ENCODE measurements at regions not wholly inside any gene's neighbourhood (a gene's known extent, or its start where the extent isn't known, plus 50 kb on each side); places are given as distances from the start of the nearest gene placed in this dataset.

DNA sequence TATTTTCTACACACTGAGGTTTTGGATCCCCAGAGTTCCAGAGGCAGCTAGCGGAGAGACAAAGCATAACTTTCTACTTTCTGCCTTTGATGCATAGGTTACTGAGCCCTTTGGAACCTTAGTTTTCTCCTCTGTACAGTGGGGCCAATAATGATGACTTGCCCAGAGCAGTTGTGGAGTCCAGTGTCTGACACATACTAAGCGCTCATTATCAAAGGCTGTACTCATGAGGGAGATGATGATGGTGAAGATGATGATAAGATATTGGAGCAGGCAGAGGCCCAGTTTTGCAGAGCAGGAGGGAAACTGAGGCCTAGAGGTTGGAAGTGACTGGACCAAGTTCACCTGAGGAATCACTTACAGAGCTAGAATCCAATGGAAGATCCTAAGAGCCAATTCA lies 458.0 kb downstream of the MIAT start:
- DNase-seq (ENCODE audit: low spot score) = no peak
- intact Hi-C loops (cut with DNase I) = loop anchor here (10.0 kb wide), 1 partner anchor 399 kb away; no protein-coding TSS in a partner anchor

DNA sequence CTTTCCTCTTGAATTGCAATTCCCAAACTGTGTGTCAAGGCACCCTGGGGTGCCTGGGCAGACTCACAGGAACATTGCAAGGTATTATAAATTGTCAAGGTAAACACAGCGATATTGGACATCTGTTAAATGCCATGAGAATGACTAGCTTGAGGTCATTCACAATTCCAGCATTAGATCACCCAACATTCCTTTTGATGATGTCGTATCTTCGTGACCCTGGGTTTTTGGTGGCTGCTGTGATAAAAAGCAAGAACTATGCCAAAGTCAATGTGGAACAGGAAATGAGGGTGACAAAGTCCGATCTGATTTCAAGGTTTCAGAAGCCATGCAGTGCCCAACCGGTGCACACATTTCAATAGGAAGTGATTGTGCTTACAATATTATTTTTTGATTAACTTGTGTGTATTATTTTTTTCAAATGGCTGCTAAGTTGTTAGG lies 458.4 kb downstream of the MIAT start:
- intact Hi-C loops (cut with DNase I) = loop anchor here (10.0 kb wide), 1 partner anchor 399 kb away; no protein-coding TSS in a partner anchor
- DNase-seq (ENCODE audit: low spot score) = no peak

DNA sequence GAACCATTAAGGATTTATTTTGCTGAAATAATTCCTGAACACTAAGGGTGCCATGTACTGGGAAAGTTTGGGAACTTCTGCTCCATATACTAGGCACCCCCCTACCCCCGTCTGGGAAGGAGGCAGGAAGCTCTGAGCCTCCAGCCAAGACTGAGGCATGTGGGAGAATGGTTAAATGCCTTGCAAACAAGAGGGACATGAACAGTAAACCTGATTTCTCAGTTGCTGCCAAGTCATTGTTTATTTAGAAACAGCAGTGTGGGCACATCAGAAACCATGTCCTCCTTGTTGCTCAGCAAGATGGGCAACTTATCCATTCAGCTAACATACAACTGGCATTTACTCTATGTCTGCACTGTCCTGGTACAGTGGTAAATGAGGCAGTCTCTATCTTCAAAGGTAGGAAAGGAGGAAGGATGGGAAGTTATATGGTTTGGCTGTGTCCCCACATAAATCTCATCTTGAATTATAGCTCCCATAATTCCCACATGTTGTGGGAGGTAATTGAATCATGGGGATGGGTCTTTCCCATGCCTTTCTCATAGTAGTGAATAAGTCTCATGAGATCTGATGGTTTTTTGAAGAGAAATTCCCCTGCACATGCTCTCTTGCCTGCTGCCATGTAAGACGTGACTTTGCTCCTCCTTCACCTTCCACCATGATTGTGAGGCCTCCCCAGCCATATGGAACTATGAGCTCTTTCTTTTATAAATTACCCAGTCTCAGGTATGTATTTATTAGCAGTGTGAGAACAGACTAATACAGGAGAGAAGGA lies 459.1 kb downstream of the MIAT start:
- intact Hi-C loops (cut with DNase I) = loop anchor here (10.0 kb wide), 1 partner anchor 398 kb away; no protein-coding TSS in a partner anchor
- no peak for DNase-seq (ENCODE audit: low spot score)

DNA sequence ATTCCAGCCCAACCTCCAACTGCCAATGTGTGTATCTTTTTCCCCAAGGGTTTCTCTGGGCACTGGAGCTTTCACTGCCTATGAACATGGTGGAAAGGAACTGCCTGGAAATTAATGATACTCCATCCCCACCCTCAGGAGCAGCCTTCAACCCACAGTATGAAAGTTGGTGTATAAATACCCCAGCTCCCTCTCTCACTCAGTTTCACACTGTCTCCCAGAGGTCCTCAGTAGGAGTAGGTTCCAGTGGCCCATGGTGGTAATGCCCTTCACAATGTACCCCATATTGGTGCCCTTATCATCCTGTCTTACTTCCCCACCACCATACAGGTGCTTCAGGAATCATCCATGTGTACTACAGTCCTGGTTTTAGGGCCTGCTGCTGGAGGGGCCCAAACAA lies 462.6 kb downstream of the MIAT start:
- intact Hi-C loops (cut with DNase I) = loop anchor here (10.0 kb wide), 1 partner anchor 445 kb away; no protein-coding TSS in a partner anchor
- DNase-seq (ENCODE audit: low spot score) = no peak

DNA sequence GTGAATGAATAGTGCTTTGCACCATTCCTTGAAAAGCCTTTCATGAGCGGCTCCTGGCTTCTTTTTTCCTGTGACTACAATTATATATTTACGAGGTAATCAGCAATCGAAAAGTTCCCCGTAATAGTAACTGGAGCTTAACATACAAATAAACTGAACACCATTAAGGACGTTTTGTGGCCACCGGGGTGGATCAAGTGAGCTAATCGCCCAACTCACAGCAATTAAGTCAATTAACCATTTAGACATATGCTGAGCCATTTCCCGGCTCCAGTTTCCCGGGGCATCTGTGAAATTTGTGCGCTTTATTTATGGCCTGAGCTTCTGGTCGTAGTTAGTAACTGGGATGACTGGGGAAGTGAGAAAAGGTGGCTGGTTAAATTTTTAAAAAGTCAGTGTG lies 465.2 kb downstream of the MIAT start:
- intact Hi-C loops (cut with DNase I) = loop anchor here (10.0 kb wide), 1 partner anchor 448 kb away; no protein-coding TSS in a partner anchor

DNA sequence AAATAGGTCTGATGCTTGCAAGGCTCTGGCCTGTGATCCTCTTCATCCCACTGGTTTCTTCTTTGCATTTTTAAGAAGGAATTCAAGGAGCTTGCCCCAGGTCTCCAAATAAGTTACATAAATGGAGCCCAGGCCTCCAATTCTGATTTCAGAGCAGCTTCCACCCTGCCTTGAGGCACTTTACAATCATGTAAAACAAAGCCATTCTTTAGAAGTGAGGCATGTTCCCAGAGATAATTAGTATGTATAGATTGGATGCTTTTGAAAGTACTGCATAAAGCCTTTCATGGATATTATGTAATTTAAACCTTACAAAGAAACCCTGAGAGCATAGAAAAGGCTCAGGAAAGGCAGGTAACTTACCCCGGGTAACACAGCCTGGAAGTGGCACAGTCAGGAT lies 466.5 kb downstream of the MIAT start:
- no peak for DNase-seq (ENCODE audit: low spot score)
- intact Hi-C loops (cut with DNase I) = loop anchor here (10.0 kb wide), 1 partner anchor 449 kb away; no protein-coding TSS in a partner anchor

More for the DNA sequence above, 465.2 kb downstream of the MIAT start:
- no peak for DNase-seq (ENCODE audit: low spot score)

DNA sequence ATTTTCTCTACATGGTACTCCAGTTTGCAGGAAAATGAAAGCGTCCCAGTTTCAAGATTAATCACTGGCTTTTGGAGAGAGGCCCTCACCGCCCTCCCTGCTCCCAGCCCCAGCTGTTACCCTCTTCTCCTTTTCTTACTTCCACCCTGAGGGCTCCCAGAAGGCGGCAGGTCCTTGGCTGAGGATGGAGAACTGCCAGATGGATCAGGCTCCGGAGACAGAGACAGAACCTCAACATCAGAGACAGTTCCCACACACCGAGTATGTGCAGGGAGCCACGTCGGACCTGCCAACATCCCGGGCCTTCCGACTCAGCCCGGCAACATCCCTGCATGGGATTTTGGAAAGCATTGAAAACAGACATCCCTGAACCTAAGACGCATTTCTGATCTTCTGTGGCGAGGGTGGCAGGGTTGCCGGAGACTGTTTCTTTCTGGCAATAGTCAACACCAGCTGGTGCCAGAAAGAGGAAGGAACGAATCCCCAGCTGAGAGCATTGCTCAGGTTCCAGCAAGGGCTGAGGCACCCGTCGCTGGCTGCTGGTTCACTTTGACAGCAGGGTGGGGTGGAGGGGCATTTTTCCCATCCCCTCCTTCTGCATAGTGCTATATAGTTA lies 467.1 kb downstream of the MIAT start:
- intact Hi-C loops (cut with DNase I) = loop anchor here (10.0 kb wide), 1 partner anchor 450 kb away; no protein-coding TSS in a partner anchor
- DNase-seq (ENCODE audit: low spot score) = no peak

DNA sequence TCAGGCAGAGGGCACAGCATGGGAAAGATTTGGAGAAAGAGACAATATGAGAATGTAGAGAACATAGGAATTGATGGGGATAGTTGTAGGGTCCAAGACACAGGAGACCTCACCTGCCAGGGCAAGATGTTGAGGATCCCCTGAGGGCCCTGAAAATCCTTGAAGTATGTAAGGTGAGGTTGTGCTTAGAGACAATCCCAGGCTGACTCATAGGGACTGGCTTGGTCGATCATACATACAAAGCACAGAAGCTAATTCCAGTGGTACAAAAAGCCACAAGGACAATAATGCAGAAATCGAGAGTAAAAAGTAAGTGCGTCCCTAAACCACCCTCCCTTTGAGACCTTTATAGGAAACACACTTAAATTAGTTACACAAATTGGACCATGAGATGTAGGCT lies 468.2 kb downstream of the MIAT start:
- DNase-seq (ENCODE audit: low spot score) = no peak
- intact Hi-C loops (cut with DNase I) = loop anchor here (10.0 kb wide), 1 partner anchor 451 kb away; no protein-coding TSS in a partner anchor

DNA sequence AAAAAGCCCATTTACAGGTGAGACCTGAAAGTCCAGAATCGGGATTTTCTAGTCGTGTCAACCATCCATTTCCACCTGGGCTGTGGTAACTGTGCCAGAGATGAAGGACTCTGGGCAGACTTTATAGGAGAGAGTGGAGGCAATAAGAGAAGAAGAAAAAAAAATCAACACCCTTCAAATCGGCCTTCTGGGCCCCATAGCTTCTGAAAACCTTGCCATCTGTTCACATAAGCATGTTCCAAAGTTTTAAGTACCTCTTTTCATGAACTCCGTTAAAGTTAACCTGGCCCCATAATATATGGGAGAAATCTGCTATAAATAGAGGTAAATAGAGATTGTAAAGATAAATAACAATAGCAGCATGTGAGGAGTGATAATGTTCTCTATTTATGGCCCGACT lies 470.5 kb downstream of the MIAT start:
- intact Hi-C loops (cut with DNase I) = loop anchor here (10.0 kb wide), 1 partner anchor 453 kb away; no protein-coding TSS in a partner anchor
- no peak for DNase-seq (ENCODE audit: low spot score)

DNA sequence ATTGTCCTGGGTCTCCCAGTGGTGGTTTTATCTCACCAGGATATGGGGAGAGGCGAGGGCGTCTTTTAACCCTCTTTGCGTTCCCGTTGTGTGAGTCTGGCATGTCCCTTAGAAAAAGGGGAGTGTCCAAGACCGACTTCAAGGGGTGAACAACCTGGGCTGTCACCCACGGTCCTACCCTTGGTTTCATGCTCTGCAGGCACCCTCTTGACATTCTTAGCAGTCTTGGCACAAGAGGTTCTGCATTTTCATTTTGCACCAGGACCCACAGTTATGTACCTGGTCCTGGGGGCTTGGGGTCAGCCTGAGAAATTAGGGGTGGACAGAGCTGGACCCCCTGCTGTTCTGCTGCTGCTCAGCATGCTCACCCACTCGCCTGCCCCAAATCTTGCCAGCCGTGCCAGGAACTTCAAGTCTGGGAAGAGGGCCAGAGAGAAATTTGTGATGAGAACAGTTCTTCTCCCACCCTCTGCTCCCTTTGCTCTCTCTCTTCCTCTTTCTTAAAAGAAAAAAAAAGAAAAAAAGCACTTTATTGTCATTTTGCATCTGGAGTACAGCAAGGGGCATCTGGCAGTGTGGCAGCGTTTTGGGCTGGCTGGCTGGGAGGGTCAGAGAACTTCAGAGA lies 471.2 kb downstream of the MIAT start:
- DNase-seq (ENCODE audit: low spot score) = no peak

DNA sequence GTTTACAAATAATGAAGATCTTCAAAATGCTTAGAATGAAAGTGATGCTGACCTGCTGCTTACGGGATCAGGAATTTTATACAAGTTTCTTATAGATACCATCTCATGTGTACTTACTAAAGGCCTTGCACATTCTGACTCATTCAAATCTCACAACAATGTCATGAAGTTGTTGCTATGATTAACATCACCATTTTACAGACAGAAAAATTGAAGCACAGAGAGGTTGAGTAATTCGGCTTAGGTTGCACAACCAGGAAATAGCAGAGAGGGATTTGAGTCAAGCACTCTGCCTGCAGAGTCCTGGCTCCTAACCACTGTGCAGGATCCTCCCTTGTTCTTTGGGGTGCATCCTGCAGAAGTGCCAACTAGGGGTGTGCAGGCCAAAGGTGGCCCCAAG lies 471.9 kb downstream of the MIAT start:
- intact Hi-C loops (cut with DNase I) = loop anchor here (10.0 kb wide), 1 partner anchor 454 kb away; no protein-coding TSS in a partner anchor
- DNase-seq (ENCODE audit: low spot score) = no peak

More for the DNA sequence above, 471.2 kb downstream of the MIAT start:
- intact Hi-C loops (cut with DNase I) = loop anchor here (10.0 kb wide), 1 partner anchor 454 kb away; no protein-coding TSS in a partner anchor

DNA sequence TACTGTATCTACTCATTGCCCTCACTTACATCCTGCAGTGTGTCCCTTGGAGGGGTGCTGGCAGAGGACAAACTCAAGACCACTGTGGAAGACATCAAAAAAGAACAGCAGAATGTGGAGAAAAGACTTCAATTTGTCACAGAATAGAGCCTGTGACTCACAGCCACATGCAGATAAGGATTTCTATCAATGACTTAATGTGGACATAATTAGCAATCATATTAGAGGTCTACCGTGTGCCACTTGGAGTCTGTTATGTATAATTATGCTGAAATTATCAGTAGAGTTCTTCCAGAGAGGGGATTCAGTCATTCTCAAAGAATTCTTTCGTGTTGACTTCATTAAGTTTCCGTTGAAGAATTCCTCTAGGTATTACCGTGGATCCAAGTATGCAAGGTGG lies 473.5 kb downstream of the MIAT start:
- intact Hi-C loops (cut with DNase I) = no loop called here
- DNase-seq (ENCODE audit: low spot score) = no peak

DNA sequence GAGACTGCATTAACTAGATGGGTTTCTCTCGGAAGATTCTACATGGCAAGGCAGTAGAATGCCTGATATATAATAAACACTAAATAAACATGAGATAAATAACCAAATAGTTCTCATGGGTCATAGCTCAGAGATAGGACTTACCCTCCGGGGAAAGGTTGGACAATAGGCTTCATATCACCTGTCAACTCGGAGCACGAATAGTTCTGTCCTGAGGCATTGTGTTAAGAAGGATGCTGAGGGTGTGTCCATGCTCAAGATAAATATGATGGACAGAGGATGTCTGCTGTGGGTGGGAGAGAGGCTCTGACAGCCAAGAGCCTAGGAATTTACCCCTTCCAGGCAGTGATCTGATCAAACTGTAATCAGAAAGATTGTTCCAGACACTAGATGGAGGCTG lies 474.0 kb downstream of the MIAT start:
- DNase-seq (ENCODE audit: low spot score) = no peak
- intact Hi-C loops (cut with DNase I) = no loop called here

DNA sequence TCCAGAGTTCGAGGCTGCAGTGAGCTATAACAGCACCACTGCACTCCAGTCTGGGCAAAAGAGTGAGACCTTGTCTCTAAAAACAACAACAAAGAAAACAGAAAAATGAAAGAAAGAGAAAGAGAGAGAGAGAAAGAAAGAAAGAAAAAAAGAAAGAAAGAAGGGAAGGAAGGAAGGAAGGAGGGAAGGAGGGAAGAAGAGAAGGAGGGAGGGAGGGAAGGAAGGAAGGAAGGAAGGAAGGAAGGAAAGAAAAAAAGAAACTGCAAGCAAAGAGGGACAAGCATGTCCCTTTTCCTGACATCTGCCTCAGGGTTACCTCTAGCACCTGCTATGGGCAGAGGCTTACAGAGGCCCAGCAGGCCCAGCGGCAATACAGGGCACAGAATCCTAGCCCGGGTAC lies 475.0 kb downstream of the MIAT start:
- no peak for DNase-seq (ENCODE audit: low spot score)
- intact Hi-C loops (cut with DNase I) = no loop called here

DNA sequence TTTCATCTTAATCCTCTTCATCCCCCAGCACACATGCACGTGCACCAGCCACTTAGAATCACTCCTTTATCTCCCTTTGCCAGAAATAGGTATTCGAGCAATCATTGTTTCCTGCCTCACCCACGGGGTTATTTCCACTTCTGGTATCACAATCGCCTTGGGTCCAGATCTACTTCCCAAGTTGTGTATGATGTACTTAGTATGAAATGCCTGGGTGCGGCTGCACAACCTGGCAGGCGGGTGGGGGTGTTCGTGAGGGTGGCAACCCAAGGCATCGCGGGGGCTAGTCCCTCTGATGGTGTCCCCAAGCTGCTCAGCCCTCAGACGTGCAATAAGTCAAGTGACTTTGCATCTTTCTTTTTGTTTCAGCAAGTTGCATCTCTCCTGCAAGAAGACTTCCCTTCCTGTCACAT lies 475.6 kb downstream of the MIAT start:
- intact Hi-C loops (cut with DNase I) = no loop called here
- no peak for DNase-seq (ENCODE audit: low spot score)

DNA sequence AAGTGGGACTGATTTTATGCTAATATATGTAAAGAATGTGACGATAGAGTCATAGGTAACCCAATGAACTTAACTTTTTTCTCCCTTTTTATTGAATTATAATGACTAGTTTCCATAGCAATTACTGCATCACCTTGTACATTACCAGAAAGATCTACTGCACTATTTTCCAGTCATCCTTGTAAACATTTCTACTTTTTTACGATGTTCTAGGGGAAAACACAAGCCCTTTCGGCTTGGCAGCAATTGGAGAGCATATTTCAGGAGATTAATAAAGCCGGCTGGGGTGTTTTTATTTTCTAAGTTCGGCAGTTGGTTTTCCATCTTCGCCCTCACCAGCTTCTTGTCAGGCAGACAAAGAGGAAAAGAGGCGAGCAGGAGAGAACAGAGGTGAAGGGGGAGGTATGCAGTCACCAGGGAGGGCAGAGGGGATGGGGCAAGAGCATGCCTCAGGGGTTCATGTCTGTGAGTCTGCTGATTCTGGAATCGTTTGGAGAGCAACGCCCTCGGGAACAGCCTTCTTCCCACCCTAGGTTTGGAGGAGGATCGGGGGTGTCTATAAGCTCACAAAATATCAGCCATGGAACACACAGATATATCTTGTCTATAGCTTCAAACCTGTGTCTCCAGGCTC lies 476.4 kb downstream of the MIAT start:
- intact Hi-C loops (cut with DNase I) = no loop called here
- no peak for DNase-seq (ENCODE audit: low spot score)

DNA sequence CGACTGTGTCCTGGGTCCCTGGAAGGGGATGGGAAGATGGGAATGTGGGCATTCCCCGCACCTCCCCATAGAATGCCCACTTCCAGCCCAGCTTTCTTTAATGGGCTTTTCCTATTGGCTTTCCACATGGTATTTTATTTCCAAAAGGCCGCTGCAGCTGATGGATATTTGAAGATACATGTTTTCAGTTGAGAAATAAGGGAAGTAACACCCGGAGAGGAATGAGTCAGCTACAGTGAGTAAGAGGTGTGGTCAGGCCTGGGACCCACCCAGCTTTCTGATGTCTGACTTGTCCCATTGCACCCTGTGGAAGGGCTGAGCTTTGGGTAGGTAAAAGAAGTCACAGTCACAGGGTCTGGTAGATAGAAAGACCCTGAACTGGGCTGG lies 476.9 kb downstream of the MIAT start:
- DNase-seq (ENCODE audit: low spot score) = no peak
- intact Hi-C loops (cut with DNase I) = no loop called here

DNA sequence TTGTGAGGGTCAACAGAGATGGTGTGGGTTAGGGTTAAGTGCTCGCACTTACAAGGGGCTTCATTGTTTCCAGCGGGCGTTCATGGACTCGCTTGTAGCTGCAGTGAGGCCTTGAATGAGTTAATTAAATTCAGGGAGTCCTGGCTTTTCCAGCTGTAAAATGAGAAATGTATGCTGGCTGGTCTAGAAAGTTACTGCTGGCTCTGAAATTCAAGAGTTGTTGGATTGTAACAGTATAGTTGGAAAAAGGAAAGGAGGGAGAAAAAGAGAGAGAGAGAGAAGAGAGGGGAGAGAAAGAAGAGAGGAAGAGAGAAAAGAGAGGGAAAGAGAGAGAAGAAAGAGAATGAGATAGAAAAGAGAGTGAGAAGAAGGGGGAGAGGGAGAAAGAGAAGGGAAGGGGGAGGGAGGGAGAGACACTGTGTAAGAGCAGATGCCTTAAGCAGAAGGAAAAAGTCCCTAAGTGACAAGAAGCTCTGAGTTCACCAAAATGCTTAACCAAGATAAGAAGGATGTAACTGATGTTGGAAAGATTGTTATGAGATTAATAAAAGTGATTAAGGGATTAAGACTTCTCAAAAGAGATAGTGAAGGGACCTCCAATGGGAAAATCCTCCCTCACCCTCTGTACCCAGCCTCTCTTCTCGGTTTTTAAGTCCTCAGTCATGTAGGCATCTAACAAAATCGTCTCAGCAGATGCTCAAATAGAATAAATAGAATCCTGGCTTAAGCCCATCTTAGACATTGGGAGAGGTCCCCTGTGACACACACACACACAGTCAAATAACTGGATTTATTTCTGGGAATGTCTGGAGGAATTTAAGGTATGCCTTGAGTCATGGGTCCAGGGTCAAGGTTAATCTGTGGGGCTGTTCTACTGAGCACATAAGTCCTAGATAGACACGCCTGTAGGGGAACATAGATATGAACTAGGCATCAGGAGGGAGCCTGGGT lies 477.9 kb downstream of the MIAT start:
- intact Hi-C loops (cut with DNase I) = no loop called here
- DNase-seq (ENCODE audit: low spot score) = no peak

DNA sequence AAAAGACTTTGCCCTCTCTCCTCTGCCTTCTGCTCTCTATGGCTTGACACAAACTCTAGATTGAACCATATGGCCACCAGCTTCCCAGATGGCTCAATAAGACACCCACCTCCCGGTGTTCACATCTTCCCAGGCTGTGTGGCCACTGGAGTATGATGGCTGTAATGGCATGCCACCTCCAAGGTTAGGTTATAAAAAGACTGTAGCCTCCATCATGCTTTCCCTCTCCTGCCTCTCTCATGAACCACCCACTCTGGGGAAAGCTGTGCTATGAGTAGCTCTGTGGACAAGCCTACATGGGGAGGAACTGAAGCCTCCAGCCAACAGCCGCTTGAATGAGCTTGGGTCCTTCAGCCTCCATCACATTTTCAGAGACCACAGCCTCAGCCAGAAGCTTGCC lies 479.2 kb downstream of the MIAT start:
- DNase-seq (ENCODE audit: low spot score) = no peak
- intact Hi-C loops (cut with DNase I) = no loop called here
